CD1c-positive myeloid dendritic cell (primary cell): ENCODE measurements at regions not wholly inside any gene's neighbourhood (a gene's known extent, or its start where the extent isn't known, plus 50 kb on each side); places are given as distances from the start of the nearest gene placed in this dataset.

ENCODE experiments used
- DNase-seq: peaks from one replicate; pipeline ENCODE4 v3.0.0-alpha.2; 2016; ENCODE audit errors: extremely low spot score

GRCh38 chr21:45592208-45592619, 50.0 kb upstream of the SLC19A1 start:
- DNase-seq: peak; percentile 61

- DNase-seq: no peak
These were observed 50.4 kb upstream of the SLC19A1 start for GRCh38 chr21:45592626-45593134.

GRCh38 chr21:45593162-45594022, 50.1 kb upstream of the PCBP3 start:
- DNase-seq: peak; percentile 16
